NCI-H345 treated with DMSO at 0.1 percent for 48 hours (cell line): ENCODE measurements at regions not wholly inside any gene's neighbourhood (a gene's known extent, or its start where the extent isn't known, plus 50 kb on each side); places are given as distances from the start of the nearest gene placed in this dataset.
"Not testable (repeated sequence)": the region's sequence is repeated elsewhere in the genome, so short reads cannot be mapped to it uniquely, and the experiment has no call there.

Source experiments
- DNase-seq: peaks from one replicate; lab custom pipeline; 2025; ENCODE audit not compliant: unreplicated experiment; lab: John Stamatoyannopoulos, UW

- no peak for DNase-seq
Observed at GRCh38 chr2:215667585-215668377, 231.9 kb upstream of the FN1 start.

GRCh38 chr2:215664847-215665525 is 229.1 kb upstream of the FN1 start:
- no peak for DNase-seq

- DNase-seq, result no peak
Observed at GRCh38 chr2:215662715-215663114, 226.8 kb upstream of the FN1 start.

GRCh38 chr2:215660687-215661086 is 224.8 kb upstream of the FN1 start:
- no peak for DNase-seq

DNA sequence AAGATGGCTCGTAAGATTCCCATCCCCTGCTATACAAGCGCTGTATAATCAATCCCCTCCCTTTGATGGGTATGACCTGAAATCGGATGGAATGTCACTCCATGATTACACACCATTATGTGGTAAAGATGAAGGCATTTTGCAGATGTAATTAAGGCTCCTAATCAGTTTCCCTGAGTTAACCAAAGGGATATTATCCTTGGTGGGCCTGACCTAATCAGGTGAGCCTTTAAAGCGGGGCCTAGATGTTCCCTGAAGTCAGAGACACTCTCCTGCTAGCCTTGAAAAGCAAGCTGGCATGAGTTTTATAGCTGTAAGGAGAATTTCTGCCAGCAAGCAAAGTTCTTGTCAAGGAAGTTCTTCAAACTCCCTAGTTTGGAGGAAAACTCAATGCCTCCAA is 223.8 kb upstream of the FN1 start:
- DNase-seq, result no peak

GRCh38 chr2:215658635-215659305 is 222.9 kb upstream of the FN1 start:
- no peak for DNase-seq

- DNase-seq, result no peak
Observed at GRCh38 chr2:215657844-215658243, 222.0 kb upstream of the FN1 start.

DNA sequence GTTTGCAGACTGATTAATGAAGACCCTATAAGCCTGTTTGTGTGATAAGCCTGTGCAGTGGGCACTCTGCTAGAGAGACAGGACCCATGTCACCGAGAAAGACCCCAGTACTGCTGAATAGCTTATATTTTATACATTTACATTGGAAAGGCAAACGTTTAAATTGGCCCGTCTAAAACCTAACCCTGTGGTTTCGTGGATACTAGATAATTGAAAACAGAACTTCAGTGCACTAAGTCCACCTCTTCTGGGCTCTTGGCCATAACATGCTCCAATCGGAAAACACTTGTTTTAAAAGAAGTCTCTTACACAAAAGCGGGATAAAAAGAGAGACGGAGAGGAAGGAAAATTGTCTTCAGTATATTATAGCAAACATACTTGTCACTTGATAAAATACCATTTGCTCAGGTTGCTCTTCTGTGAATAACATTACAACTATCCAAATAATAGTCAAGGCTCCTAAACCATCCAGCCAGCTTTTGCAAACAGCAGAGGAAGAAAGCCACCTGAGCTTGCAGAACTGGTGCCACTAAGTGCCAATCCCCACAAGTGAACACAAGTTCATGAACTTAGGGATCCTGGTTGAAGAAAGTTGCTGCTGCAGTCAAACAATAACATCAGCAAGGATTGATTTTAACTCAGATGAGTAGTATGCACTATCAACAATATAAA is 218.4 kb upstream of the FN1 start:
- DNase-seq, result no peak

DNA sequence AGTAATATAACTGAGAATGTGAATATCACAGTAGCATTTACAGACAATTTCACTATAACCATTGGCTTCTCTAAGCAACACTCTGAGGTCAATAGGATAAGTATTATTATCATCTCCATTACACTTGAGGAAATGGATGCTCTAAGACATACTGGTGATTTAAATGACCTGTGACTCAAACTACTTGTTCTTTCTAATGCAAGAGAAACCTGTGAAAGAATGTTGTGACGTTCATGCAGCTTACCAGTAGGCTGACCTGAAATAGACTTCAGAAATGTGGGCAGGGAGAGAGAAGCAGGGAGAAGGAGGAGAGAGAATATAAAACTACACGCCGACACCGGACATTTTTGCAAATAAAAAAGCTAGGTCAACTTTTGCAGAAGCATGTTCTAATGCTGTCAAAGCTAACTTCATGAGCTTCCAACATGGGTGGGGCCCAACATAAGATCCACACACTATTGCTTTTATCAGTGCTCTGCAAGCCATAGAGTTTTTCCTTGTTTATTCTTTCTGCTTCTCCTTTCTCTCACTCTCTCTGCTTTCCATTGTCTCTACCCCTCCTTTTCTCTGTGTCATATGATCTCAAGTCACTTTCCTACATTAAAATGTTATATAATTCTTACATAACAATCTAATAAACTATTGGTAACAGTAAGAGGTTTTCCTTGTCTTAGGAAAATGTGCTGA is 217.6 kb upstream of the FN1 start:
- no peak for DNase-seq

DNA sequence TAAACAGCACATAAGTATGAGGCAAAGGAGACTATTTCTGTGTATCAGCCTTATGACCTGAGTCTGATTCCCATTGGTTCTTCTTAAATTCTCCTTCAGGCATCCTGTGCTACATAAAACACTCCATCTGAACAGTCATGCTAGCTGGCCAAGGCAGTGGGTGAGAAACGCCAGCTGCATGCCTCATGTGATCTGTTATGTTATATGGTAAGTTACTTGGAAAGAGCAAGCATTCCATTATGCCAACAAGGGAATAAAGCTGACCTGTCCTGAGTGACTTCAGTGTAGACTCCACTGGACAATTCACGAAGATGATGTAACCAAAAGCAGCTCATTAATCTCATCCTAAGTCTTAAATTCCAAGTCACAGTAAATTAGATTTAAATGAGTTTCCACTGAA is 216.5 kb upstream of the FN1 start:
- no peak for DNase-seq

DNA sequence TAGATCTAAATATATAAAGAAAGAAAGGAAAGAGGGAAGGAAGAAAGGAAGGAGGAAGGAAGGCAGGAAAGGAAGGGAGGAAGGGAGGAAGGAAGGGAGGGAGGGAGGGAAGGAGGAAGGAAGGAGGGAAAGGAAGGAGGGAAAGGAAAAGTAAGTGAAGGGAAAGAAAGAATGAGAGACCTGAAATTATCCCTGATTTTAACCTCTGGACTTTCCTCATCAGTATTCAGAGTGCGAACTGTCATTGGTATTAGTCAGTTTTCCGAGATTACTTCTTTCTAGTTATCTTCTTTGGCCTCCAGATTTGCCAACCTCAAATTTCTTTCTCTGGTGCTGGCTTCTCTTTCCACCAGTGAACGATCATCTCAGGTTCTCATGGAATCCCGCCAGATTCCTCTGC is 215.5 kb upstream of the FN1 start:
- no peak for DNase-seq

DNA sequence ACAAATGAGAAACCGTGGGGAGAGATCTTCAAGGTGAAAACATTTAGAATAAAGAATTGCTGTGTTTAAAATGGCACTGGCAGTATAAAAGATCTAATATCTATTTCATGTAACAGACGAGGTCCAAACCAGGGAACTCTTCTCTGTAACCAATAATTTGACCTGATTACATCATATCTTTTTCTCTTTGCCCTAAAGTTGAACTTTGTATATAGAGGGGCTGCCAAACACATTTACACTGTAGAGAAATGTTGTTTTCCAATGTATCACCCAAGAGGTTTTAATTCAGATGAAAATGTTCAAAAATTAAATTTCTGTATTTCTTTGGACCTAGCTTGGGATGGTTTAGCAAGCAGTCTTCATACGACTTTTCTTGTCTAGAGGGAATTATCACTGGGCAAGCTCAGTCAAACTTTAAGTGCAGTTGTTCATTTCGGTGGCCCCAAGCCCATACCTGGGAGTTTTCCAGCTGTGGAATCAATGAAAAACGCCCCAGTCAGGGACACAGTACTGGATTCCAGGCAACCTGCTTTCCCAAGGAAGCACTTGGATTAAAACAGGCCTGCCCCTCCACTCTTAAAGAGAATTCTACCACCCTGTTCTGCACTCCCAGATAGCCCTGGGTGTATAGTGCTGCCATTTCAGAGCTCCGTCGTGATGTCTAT is 208.5 kb upstream of the FN1 start:
- no peak for DNase-seq

DNA sequence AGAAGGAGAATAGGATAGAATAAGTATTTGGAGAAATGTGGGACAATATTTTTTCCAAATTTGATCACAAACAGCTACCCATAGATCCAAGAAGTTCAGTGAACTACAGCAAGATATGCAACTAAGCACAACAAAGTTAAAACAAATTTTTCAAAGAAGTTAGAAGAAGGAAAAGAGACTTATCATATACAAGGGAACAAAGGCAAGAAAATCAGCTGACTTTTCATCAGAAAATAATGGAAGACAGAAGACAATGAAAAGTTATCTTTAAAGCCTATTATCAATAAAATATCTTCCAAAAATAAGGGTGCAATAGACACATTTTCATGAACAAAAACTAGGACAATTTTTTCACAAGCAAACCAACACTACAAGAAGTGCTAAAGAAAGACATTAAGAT is 202.8 kb upstream of the FN1 start:
- DNase-seq, result no peak

- DNase-seq, result no peak
Observed at GRCh38 chr2:215637651-215638050, 201.8 kb upstream of the FN1 start.

- DNase-seq, result no peak
Observed at GRCh38 chr2:215636816-215637215, 200.9 kb upstream of the FN1 start.

- no peak for DNase-seq
Observed at GRCh38 chr2:215635788-215636139, 199.9 kb upstream of the FN1 start.

GRCh38 chr2:215635071-215635787 is 199.4 kb upstream of the FN1 start:
- no peak for DNase-seq

GRCh38 chr2:215633360-215633759 is 197.5 kb upstream of the FN1 start:
- DNase-seq, result no peak

DNA sequence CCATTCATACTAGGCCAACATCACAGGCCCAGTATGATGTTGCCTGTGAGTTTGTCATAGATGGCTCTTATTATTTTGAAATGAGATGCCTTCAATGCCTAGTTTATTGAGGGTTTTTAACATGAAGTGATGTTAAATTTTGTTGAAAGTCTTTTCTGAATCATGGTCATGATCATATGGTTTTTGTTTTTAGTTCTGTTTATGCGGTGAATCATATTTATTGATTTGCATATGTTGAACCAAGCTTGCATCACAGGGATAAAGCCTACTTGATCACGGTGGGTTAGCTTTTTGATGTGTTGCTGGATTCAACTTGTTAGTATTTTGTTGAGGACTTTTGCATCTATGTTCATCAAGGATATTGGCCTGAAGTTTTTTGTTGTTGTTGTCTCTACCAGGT is 195.8 kb upstream of the FN1 start:
- no peak for DNase-seq

DNA sequence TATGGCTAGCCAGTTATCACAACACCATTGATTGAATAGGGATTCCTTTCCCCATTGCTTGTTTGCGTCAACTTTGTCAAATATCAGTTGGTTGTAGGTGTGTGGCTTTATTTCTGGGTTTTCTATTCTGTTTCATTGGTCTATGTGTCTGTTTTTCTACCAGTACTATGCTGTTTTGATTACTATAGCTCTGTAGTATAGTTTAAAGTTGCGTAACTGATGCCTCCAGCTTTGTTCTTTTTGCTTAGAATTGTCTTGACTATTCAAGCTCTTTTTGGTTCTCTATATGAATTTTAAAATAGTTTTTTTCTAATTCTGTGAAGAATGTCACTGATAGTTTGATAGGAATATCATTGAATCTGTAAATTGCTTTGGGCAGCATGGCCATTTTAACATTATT is 194.9 kb upstream of the FN1 start:
- DNase-seq, result not testable (repeated sequence)
